ENCODE measurements at regions not wholly inside any gene's neighbourhood (a gene's known extent, or its start where the extent isn't known, plus 50 kb on each side); places are given as distances from the start of the nearest gene placed in this dataset.

DNA sequence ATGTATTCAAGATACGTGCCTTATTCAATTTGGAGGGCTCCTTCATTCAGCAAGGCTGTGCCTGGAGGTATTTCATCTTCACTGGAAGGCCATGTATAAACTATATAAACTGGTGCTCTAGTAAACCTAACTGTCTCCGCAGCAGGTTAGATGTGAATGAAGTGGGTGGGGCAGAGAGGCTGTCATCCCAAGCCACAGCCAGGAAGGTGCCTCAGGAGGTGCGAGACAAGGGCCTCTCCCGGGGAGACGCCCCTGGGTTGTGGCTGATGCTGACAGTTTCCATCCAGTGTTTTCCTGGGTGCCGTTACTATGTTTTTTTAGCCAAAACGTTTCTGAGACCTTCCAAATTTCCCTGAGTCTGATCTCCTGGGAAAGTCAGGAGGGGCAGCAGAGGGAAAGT, 221.5 kb upstream of the RPL34 start:
- Histone ChIP-seq H3K4me3 (ENCODE audit: low read length) (no peak overlapping the region), H3K4me1 (ENCODE audit: control insufficient read depth, insufficient read depth, low read length) (peaks cover 4% of the 10 kb centered on the region), H3K9me3 (ENCODE audit: control insufficient read depth, low read length) (no peaks in the 10 kb centered on the region), H3K27me3 (ENCODE audit: control insufficient read depth, insufficient read depth, low read length, poor library complexity, severe bottlenecking) (no peaks in the 10 kb centered on the region), H3K9ac (ENCODE audit: extremely low read depth, low read length, poor library complexity, severe bottlenecking) (no peak overlapping the region), H3K36me3 (ENCODE audit: control insufficient read depth, insufficient read depth, low read length) (no peaks in the 10 kb centered on the region), H3K27ac (ENCODE audit: low read depth, low read length) (no peak overlapping the region)
- 51 to 69% methylated on average over 2 to 7 of the region's 7 CpGs for WGBS, 2 experiments (ENCODE audit: insufficient coverage in 1 of 2, insufficient read length in 1 of 2)
- Mint-ChIP-seq H3K9me3 (no peaks in the 10 kb centered on the region), H3K27me3 (ENCODE audit: insufficient read depth) (no peaks in the 10 kb centered on the region), H3K36me3 (ENCODE audit: low read depth) (no peaks in the 10 kb centered on the region), H3K27ac (no peak overlapping the region), H3K4me3 (no peak overlapping the region), H3K4me1 (no peaks in the 10 kb centered on the region)
- TF ChIP-seq, protein P1, sequence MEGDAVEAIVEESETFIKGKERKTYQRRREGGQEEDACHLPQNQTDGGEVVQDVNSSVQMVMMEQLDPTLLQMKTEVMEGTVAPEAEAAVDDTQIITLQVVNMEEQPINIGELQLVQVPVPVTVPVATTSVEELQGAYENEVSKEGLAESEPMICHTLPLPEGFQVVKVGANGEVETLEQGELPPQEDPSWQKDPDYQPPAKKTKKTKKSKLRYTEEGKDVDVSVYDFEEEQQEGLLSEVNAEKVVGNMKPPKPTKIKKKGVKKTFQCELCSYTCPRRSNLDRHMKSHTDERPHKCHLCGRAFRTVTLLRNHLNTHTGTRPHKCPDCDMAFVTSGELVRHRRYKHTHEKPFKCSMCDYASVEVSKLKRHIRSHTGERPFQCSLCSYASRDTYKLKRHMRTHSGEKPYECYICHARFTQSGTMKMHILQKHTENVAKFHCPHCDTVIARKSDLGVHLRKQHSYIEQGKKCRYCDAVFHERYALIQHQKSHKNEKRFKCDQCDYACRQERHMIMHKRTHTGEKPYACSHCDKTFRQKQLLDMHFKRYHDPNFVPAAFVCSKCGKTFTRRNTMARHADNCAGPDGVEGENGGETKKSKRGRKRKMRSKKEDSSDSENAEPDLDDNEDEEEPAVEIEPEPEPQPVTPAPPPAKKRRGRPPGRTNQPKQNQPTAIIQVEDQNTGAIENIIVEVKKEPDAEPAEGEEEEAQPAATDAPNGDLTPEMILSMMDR (conservative IDR thresholded peaks at IDR 0.05): no peak
- peak; percentile 72 for DNase-seq

DNA sequence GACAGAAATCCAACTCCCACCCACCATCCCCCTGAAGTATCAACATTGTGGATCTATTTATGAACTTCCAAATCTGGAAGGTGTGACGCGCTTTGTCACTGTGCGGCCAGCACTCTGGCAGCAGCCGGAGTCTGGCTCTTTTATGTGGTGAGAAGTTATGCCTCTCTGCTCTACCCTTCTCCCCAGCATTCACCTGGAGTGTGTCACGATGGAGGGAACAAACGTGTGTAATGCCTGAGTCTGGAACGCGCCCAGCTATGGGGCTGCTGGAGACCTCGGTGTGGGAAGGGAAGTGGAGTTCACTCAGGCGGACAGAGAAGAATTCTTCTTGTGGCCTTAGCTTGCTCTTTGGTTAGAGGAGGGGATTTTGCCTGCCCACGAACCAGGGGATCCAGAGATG, 222.1 kb upstream of the RPL34 start:
- no peaks in the 10 kb centered on the region for H3K36me3 ChIP-seq (ENCODE audit: control insufficient read depth, insufficient read depth, low read length)
- no peak overlapping the region for H3K9ac ChIP-seq (ENCODE audit: extremely low read depth, low read length, poor library complexity, severe bottlenecking)
- Mint-ChIP-seq H3K9me3 (no peaks in the 10 kb centered on the region), H3K27ac (no peak overlapping the region), H3K27me3 (ENCODE audit: insufficient read depth) (no peaks in the 10 kb centered on the region), H3K4me1 (no peaks in the 10 kb centered on the region), H3K36me3 (ENCODE audit: low read depth) (no peaks in the 10 kb centered on the region), H3K4me3 (no peak overlapping the region)
- peaks cover 4% of the 10 kb centered on the region for H3K4me1 ChIP-seq (ENCODE audit: control insufficient read depth, insufficient read depth, low read length)
- H3K4me3 ChIP-seq (ENCODE audit: low read length): no peak overlapping the region
- whole genome bisulfite sequencing, 2 experiments (ENCODE audit: insufficient coverage in 1 of 2, insufficient read length in 1 of 2): 93% methylated on average over 11 of the region's 11 CpGs; no CpG with 5 or more reads in 1 of the 2 experiments
- TF ChIP-seq, protein P1 (conservative IDR thresholded peaks at IDR 0.05): no peak
- no peak overlapping the region for H3K27ac ChIP-seq (ENCODE audit: low read depth, low read length)
- no peaks in the 10 kb centered on the region for H3K9me3 ChIP-seq (ENCODE audit: control insufficient read depth, low read length)
- no peaks in the 10 kb centered on the region for H3K27me3 ChIP-seq (ENCODE audit: control insufficient read depth, insufficient read depth, low read length, poor library complexity, severe bottlenecking)
- no peak for DNase-seq

DNA sequence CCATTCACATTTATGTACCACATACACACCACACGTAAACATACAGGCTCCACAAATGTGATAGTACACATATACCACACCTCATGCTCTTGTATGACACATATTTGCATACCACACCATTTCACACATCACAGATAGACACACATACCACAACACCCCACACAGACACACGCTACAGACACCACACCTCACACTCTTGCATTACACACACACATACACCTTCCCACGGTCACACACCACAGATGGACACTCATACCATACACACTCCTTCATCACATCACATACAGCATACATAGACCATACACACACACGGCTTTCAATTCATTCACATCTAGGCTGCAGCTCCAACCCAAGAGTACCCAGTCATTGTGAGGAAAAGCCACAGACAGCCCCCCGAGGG, 222.5 kb upstream of the RPL34 start:
- Histone ChIP-seq H3K36me3 (ENCODE audit: control insufficient read depth, insufficient read depth, low read length) (no peaks in the 10 kb centered on the region), H3K27ac (ENCODE audit: low read depth, low read length) (no peak overlapping the region), H3K4me3 (ENCODE audit: low read length) (no peak overlapping the region), H3K9me3 (ENCODE audit: control insufficient read depth, low read length) (no peaks in the 10 kb centered on the region), H3K27me3 (ENCODE audit: control insufficient read depth, insufficient read depth, low read length, poor library complexity, severe bottlenecking) (no peaks in the 10 kb centered on the region), H3K4me1 (ENCODE audit: control insufficient read depth, insufficient read depth, low read length) (peaks cover 4% of the 10 kb centered on the region), H3K9ac (ENCODE audit: extremely low read depth, low read length, poor library complexity, severe bottlenecking) (no peak overlapping the region)
- Mint-ChIP-seq H3K36me3 (ENCODE audit: low read depth) (no peaks in the 10 kb centered on the region), H3K27ac (no peak overlapping the region), H3K27me3 (ENCODE audit: insufficient read depth) (no peaks in the 10 kb centered on the region), H3K4me1 (no peaks in the 10 kb centered on the region), H3K4me3 (no peak overlapping the region), H3K9me3 (no peaks in the 10 kb centered on the region)
- no peak for DNase-seq
- 93 to 100% methylated on average over 1 to 5 of the region's 5 CpGs for WGBS, 2 experiments (ENCODE audit: insufficient coverage in 1 of 2, insufficient read length in 1 of 2)
- TF ChIP-seq, protein P1 (conservative IDR thresholded peaks at IDR 0.05): no peak

Measured in endodermal cell (in vitro differentiated cells).